Keratinocyte (primary cell): ENCODE measurements at regions not wholly inside any gene's neighbourhood (a gene's known extent, or its start where the extent isn't known, plus 50 kb on each side); places are given as distances from the start of the nearest gene placed in this dataset.

Experiments
- DNase-seq: peaks from one replicate; pipeline ENCODE4 v3.0.0-alpha.2; 2011; ENCODE audit warnings: low read depth, missing footprints, low spot score
- FAIRE-seq: peaks from 2 replicates; lab custom pipeline; 2011; peaks lifted over from hg19 to GRCh38; lab: Jason Lieb, UNC
- H2AFZ ChIP-seq: 2 replicates; pipeline ENCODE4 v1.6.0; 2012; ENCODE audit warnings: low read length, control low read depth, inconsistent platforms; ENCODE audit not compliant: control insufficient read depth
- H3K27ac ChIP-seq: 2 replicates; pipeline ENCODE4 v1.5.1; 2011; ENCODE audit warnings: low read length; ENCODE audit not compliant: control insufficient read depth, insufficient read depth
- H3K27me3 ChIP-seq: 3 replicates; pipeline ENCODE4 v1.6.0; 2011; ENCODE audit warnings: low read length; ENCODE audit not compliant: control insufficient read depth, insufficient read depth; ENCODE audit errors: extremely low read depth
- H3K36me3 ChIP-seq, 2 experiments: 2 replicates in 1 of 2; 3 replicates in 1 of 2; pipeline ENCODE4 v1.5.1; 2011; ENCODE audit warnings: low read length in 2 of 2, mild to moderate bottlenecking in 1 of 2; ENCODE audit not compliant: control insufficient read depth in 2 of 2, insufficient read depth in 2 of 2; ENCODE audit errors: extremely low read depth in 1 of 2
- H3K4me1 ChIP-seq: 3 replicates; pipeline ENCODE4 v1.5.1; 2011; ENCODE audit warnings: low read length; ENCODE audit not compliant: control insufficient read depth, insufficient read depth; ENCODE audit errors: extremely low read depth
- H3K4me2 ChIP-seq: 3 replicates; pipeline ENCODE4 v1.6.0; 2011; ENCODE audit warnings: low read depth, low read length; ENCODE audit not compliant: control insufficient read depth, insufficient read depth; ENCODE audit errors: extremely low read depth
- H3K4me3 ChIP-seq, 3 experiments: fragments of 200-600 bp in 1 of 3; sonication (generic) in 1 of 3; 2 replicates in 2 of 3; 3 replicates in 1 of 3; pipeline ENCODE4 v1.5.1; 2011 to 2016; ENCODE audit warnings: low read length in 3 of 3, mild to moderate bottlenecking in 3 of 3, control low read depth in 2 of 3, inconsistent platforms in 1 of 3, low read depth in 1 of 3, mixed read lengths in 1 of 3, mixed run types in 1 of 3, moderate library complexity in 1 of 3; ENCODE audit not compliant: control insufficient read depth in 2 of 3, insufficient read depth in 2 of 3; ENCODE audit errors: extremely low read depth in 1 of 3
- H3K79me2 ChIP-seq: 2 replicates; pipeline ENCODE4 v1.6.0; 2012; ENCODE audit warnings: low read length; ENCODE audit not compliant: control insufficient read depth, insufficient read depth
- H3K9ac ChIP-seq: 3 replicates; pipeline ENCODE4 v1.6.0; 2011; ENCODE audit warnings: low read length; ENCODE audit not compliant: control insufficient read depth, insufficient read depth; ENCODE audit errors: extremely low read depth
- H3K9me1 ChIP-seq: 3 replicates; pipeline ENCODE4 v1.6.0; 2011; ENCODE audit warnings: low read length; ENCODE audit not compliant: control insufficient read depth, insufficient read depth; ENCODE audit errors: extremely low read depth
- H3K9me3 ChIP-seq: 2 replicates; pipeline ENCODE4 v1.5.1; 2012; ENCODE audit warnings: low read depth, low read length; ENCODE audit not compliant: control insufficient read depth
- H4K20me1 ChIP-seq: 3 replicates; pipeline ENCODE4 v1.6.0; 2011; ENCODE audit warnings: low read length; ENCODE audit not compliant: control insufficient read depth, insufficient read depth; ENCODE audit errors: extremely low read depth
- EZH2 ChIP-seq: IDR thresholded peaks from one replicate; pipeline ENCODE4 v1.6.1; 2012; ENCODE audit warnings: inconsistent platforms, mild to moderate bottlenecking, low read length, moderate library complexity
- dilution Hi-C: fragments of 300-500 bp; cut with MboI; formaldehyde crosslinking; loops from one replicate; pipeline ENCODE4 v1.7.0; 2020; ENCODE audit warnings: low sequenced_read_pairs; ENCODE audit not compliant: extremely low pct_ligation_motif_present
- TF ChIP-seq, protein P1 (sequence below), 3 experiments: IDR thresholded peaks in 1 of 3; conservative IDR thresholded peaks in 1 of 3; optimal IDR thresholded peaks in 1 of 3; 2 replicates in 2 of 3; 3 replicates in 1 of 3; pipeline versions ENCODE3 to v1.5.1; 2011; ENCODE audit warnings: low read length in 3 of 3, mild to moderate bottlenecking in 3 of 3, moderate library complexity in 2 of 3, control low read depth in 1 of 3, inconsistent platforms in 1 of 3; ENCODE audit not compliant: insufficient read depth in 2 of 3; ENCODE audit errors: extremely low read depth in 1 of 3

DNA sequence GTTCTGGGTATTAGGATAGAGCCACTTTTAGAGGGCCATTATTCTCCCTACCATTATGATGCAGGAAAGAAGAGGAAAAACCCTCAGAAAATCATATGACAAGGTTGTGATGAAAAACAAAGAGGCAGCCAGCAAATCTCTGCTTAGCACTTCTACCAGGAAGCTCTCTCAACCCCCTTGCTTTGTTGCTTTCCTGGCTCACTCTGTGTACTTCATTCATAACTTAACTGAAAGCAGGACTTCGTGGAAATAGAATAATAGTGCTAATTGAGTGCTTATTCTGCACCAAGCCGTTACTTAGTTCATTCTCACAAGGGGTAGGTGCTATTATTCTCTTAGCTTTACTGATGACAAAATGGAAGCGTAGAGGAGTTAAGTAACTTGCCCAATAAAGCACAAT, 354.1 kb downstream of the HRH4 start:
- H3K27ac ChIP-seq = no peak overlapping the region
- TF ChIP-seq EZH2 = no peak
- TF ChIP-seq, protein P1, sequence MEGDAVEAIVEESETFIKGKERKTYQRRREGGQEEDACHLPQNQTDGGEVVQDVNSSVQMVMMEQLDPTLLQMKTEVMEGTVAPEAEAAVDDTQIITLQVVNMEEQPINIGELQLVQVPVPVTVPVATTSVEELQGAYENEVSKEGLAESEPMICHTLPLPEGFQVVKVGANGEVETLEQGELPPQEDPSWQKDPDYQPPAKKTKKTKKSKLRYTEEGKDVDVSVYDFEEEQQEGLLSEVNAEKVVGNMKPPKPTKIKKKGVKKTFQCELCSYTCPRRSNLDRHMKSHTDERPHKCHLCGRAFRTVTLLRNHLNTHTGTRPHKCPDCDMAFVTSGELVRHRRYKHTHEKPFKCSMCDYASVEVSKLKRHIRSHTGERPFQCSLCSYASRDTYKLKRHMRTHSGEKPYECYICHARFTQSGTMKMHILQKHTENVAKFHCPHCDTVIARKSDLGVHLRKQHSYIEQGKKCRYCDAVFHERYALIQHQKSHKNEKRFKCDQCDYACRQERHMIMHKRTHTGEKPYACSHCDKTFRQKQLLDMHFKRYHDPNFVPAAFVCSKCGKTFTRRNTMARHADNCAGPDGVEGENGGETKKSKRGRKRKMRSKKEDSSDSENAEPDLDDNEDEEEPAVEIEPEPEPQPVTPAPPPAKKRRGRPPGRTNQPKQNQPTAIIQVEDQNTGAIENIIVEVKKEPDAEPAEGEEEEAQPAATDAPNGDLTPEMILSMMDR (optimal IDR thresholded peaks at IDR 0.05 in 1 of 3, IDR thresholded peaks at IDR 0.05 in 1 of 3, conservative IDR thresholded peaks at IDR 0.05 in 1 of 3; ENCODE audit: extremely low read depth in 1 of 3, insufficient read depth in 2 of 3, low read length in 3 of 3) = no peak
- H3K9me3 ChIP-seq = no peaks in the 10 kb centered on the region
- no peaks in the 10 kb centered on the region for H3K4me1 ChIP-seq
- no peak overlapping the region for H2AFZ ChIP-seq
- no peaks in the 10 kb centered on the region for H3K27me3 ChIP-seq
- no peak overlapping the region for H3K4me2 ChIP-seq
- no peaks in the 10 kb centered on the region for H3K79me2 ChIP-seq
- dilution Hi-C loops = no loop called here
- no peaks in the 10 kb centered on the region for H3K36me3 ChIP-seq
- no peaks in the 10 kb centered on the region for H4K20me1 ChIP-seq
- H3K4me3 ChIP-seq = no peak overlapping the region
- no peaks in the 10 kb centered on the region for H3K9me1 ChIP-seq
- FAIRE-seq (no peak), DNase-seq (no peak)
- no peak overlapping the region for H3K9ac ChIP-seq

DNA sequence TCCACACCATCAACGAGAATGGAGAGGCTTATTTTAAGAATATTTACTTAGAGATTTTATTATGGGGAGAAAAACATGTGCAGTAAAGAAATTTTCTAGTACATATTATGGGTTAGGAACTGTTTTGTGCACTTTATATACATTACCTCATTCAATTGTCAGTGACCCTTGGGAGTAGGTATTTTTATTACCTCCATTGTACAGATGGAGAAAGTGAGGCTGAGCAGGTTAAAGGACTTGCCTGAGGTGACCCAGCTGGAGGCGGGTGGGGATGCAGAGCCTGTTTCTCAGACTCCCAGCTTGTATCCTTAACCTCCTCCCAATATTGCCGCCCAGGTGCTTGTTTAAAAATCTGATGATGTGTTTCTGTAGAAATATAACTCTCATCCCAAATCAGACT, 356.7 kb downstream of the HRH4 start:
- dilution Hi-C loops = no loop called here
- no peak for FAIRE-seq

More for the DNA sequence above, 356.7 kb downstream of the HRH4 start:
- Histone ChIP-seq H3K4me3 (no peak overlapping the region), H3K9ac (no peak overlapping the region), H3K4me2 (no peak overlapping the region), H3K9me3 (no peaks in the 10 kb centered on the region), H2AFZ (no peak overlapping the region), H3K79me2 (no peaks in the 10 kb centered on the region), H3K27me3 (no peaks in the 10 kb centered on the region), H3K27ac (no peak overlapping the region), H3K4me1 (no peaks in the 10 kb centered on the region), H3K36me3 (no peaks in the 10 kb centered on the region), H3K9me1 (no peaks in the 10 kb centered on the region), H4K20me1 (no peaks in the 10 kb centered on the region)
- TF ChIP-seq, protein P1 (optimal IDR thresholded peaks at IDR 0.05 in 1 of 3, IDR thresholded peaks at IDR 0.05 in 1 of 3, conservative IDR thresholded peaks at IDR 0.05 in 1 of 3; ENCODE audit: extremely low read depth in 1 of 3, insufficient read depth in 2 of 3, low read length in 3 of 3) = no peak
- TF ChIP-seq EZH2 = no peak
- DNase-seq = no peak
